Suppressor macrophage (primary cell): ENCODE measurements at regions not wholly inside any gene's neighbourhood (a gene's known extent, or its start where the extent isn't known, plus 50 kb on each side); places are given as distances from the start of the nearest gene placed in this dataset.
"Not testable (repeated sequence)": the region's sequence is repeated elsewhere in the genome, so short reads cannot be mapped to it uniquely, and the experiment has no call there.

ENCODE experiments used
- DNase-seq, 4 experiments: peaks; one replicate each; pipeline ENCODE4 v3.0.0-alpha.2; 2020 to 2022

- DNase-seq = no peak
Measured at GRCh38 chr3:140752499-140752898, 74.6 kb downstream of the TRIM42 start.

GRCh38 chr3:140753865-140754754 lies 76.2 kb downstream of the TRIM42 start:
- DNase-seq = no peak

- no peak for DNase-seq
Measured at GRCh38 chr3:140754936-140755335, 77.1 kb downstream of the TRIM42 start.

- DNase-seq = no peak
Measured at GRCh38 chr3:140756240-140757016, 78.6 kb downstream of the TRIM42 start.

- no peak for DNase-seq
Measured at GRCh38 chr3:140758791-140759444, 81.1 kb downstream of the TRIM42 start.

GRCh38 chr3:140760324-140761075 lies 82.6 kb downstream of the TRIM42 start:
- no peak for DNase-seq

GRCh38 chr3:140761076-140761639 lies 83.3 kb downstream of the TRIM42 start:
- peak in 2 of 4 experiments; percentile 17 to 30 for DNase-seq

GRCh38 chr3:140762746-140763145 lies 84.9 kb downstream of the TRIM42 start:
- no peak for DNase-seq

- no peak for DNase-seq
Measured at GRCh38 chr3:140763532-140763931, 85.7 kb downstream of the TRIM42 start.

GRCh38 chr3:140765246-140765645 lies 87.4 kb downstream of the TRIM42 start:
- no peak for DNase-seq

- DNase-seq = no peak
Measured at GRCh38 chr3:140766465-140766864, 88.6 kb downstream of the TRIM42 start.

GRCh38 chr3:140767566-140767965 lies 89.7 kb downstream of the TRIM42 start:
- no peak for DNase-seq

GRCh38 chr3:140768941-140769340 lies 91.1 kb downstream of the TRIM42 start:
- no peak for DNase-seq

GRCh38 chr3:140769951-140770350 lies 92.1 kb downstream of the TRIM42 start:
- DNase-seq = no peak

GRCh38 chr3:140770977-140771667 lies 93.3 kb downstream of the TRIM42 start:
- DNase-seq = peak; percentile 14 to 69 (median 48)

GRCh38 chr3:140777631-140778233 lies 99.9 kb downstream of the TRIM42 start:
- no peak for DNase-seq

GRCh38 chr3:140791368-140791767 lies 113.5 kb downstream of the TRIM42 start:
- DNase-seq = no peak

- DNase-seq = no peak
Measured at GRCh38 chr3:140794507-140794906, 116.6 kb downstream of the TRIM42 start.

GRCh38 chr3:140802898-140803297 lies 125.0 kb downstream of the TRIM42 start:
- not testable (repeated sequence) for DNase-seq

GRCh38 chr3:140809316-140809715 lies 131.5 kb downstream of the TRIM42 start:
- DNase-seq = no peak
